HT-29 (cell line): ENCODE measurements at regions not wholly inside any gene's neighbourhood (a gene's known extent, or its start where the extent isn't known, plus 50 kb on each side); places are given as distances from the start of the nearest gene placed in this dataset.
"Not testable (repeated sequence)": the region's sequence is repeated elsewhere in the genome, so short reads cannot be mapped to it uniquely, and the experiment has no call there.

ENCODE experiments used
- DNase-seq: peaks from one replicate; pipeline ENCODE4 v3.0.0-alpha.2; 2015; ENCODE audit warnings: low spot score

DNA sequence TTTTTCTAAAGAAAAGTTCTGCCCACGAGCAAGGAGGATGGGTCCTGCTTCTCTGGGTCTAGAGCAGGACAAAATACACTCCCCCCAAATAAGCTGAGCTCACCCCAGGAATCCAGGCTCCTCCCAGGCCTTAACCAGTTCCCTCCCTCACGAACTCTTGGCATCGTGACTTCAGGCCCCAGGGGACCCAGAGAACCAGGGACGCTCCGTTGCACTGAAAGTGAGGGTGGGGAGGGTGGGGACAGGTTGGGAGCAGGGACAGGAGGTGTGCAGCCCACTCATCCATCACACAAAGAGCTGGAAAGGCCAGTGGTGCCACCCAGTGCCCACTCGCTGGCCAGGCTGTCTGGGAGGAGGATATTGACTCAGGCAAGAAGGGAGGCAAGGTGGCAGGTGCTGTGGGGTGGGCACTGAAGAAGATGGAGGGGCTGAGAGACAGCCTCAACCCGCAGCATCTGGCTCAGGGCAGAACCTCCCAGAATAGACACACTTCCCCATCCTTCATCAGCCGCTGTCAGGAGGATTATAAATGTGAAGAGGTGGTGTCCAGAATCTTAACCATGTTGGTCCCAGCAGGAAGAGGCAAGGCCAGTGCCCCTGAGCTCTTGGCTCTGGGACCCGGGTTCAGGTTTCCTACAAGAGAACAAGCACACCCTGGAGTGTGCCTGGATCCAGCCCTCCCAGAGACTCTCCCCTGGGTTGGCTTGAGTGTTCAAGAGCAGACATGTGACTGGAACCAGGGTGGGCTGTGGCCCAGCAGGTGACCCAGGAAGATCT is 67.9 kb upstream of the RPL38 start:
- DNase-seq: no peak

GRCh38 chr17:74137416-74137815 is 66.1 kb upstream of the RPL38 start:
- no peak for DNase-seq

DNA sequence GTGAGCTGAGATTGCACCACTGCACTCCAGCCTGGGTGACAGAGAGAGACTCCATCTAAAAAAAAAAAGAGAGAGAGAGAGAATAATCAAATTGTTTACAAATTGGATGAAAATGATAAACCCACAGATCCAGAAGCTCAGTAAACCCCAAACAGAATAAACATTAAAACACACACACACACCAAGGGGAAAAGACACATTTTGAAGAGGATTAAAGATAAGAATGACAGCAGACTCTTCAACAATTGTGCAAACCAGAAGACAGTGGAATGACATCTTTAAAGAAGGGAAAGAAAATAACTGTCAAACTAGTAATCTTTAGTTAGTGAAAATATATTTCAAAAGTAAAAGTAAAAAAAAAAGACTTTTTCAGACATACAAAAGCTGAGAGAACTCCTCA is 64.4 kb upstream of the RPL38 start:
- no peak for DNase-seq

- no peak for DNase-seq
These were observed 63.2 kb upstream of the RPL38 start for GRCh38 chr17:74140282-74140681.

DNA sequence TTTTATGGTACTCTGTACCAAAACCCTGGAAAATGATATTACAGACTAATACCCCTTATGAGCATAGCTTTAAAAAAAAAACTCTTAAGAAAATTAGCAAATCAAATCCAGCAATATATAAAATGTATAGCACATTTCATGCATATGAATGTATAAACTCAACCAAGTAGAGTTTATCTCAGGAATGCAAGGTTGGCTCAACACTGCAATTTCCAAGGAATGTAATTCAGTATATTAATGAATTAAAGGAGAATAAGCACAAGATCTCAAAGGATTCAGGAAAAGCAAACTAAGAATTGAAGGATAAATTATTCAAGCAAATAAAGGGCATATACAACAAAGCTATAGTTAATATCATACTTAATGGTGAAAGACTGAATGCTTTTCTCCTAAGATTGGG is 61.9 kb upstream of the RPL38 start:
- no peak for DNase-seq

GRCh38 chr17:74143318-74143717 is 60.2 kb upstream of the RPL38 start:
- DNase-seq: not testable (repeated sequence)

- no peak for DNase-seq
These were observed 57.7 kb upstream of the RPL38 start for GRCh38 chr17:74145756-74146155.

DNA sequence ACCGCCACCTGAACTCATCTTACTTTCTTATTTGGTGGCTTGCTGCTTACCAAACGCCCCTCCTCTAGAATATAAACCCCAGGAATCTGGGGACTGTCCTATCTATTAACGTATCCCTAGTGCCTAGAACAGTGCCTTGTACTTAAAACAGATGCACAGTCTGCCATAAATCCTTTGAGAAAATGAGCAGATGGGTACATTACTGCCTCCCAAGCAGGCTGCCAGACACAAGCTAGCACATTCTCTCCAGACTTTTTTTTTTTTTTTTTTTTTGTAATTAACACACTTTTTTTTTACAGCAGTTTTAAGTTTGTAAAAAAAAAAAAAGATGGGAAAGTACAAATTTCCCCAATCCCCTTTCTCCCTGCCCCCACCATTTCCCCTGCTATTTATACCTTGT is 57.3 kb upstream of the RPL38 start:
- no peak for DNase-seq

- no peak for DNase-seq
These were observed 56.2 kb upstream of the RPL38 start for GRCh38 chr17:74147056-74147835.

GRCh38 chr17:74147966-74148365 is 55.5 kb upstream of the RPL38 start:
- no peak for DNase-seq

DNA sequence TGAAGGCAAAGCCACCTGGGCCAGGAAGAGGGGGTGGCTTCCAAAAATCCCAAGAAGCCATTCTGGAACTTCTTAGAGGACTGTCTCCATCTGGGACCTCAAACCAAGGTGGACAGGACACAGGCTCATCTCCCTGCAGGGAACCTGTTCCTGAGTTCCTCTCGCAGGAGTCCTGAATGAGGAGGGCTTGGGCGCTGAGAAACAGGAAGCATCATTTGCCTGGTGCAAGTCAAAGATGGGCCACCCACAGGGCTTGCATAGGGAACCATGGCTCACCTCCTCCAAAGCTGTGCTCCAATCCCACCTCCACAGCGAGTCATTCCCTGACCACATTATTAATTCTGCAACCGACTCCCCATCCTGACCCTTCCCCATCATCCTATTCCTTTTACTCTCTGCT is 55.0 kb upstream of the RPL38 start:
- no peak for DNase-seq

GRCh38 chr17:74148901-74149596 is 54.4 kb upstream of the RPL38 start:
- DNase-seq: no peak

GRCh38 chr17:74149597-74150427 is 53.7 kb upstream of the RPL38 start:
- DNase-seq: no peak

- peak; percentile 25 for DNase-seq
These were observed 53.0 kb upstream of the RPL38 start for GRCh38 chr17:74150428-74151025.

GRCh38 chr17:74151551-74152315 is 51.7 kb upstream of the RPL38 start:
- DNase-seq: no peak

GRCh38 chr17:74152591-74153455 is 50.7 kb upstream of the RPL38 start:
- DNase-seq: peak; percentile 24

DNA sequence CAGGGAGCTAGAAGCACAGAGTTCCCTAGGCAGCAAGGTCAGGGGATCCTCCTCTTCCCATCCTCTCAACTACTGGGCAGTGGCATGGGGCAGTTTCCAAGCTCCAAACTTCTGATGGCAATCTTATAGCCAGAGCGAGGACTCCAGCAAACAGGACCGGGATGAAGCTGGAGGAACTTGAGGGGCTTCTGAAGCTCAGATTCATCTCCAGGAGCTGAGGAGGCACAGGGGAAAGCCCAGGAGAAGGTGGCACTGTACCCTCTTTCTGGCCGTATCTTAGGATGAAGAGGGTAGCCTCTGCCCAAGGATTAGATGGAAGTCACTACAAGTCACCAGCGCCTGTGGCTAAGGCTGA is 50.0 kb upstream of the RPL38 start:
- DNase-seq: no peak
